KMS-11 (cell line): ENCODE measurements at regions not wholly inside any gene's neighbourhood (a gene's known extent, or its start where the extent isn't known, plus 50 kb on each side); places are given as distances from the start of the nearest gene placed in this dataset.

Source experiments
- H2AFZ ChIP-seq: fragments of 200-600 bp; sonication (generic); 2 replicates; pipeline ENCODE4 v1.6.1; 2016; ENCODE audit warnings: antibody characterized with exemption, mixed run types, low read depth
- H3K27ac ChIP-seq: fragments of 200-600 bp; sonication (generic); 2 replicates; pipeline ENCODE4 v1.6.1; 2016; ENCODE audit warnings: mild to moderate bottlenecking, mixed run types
- H3K27me3 ChIP-seq: fragments of 200-600 bp; sonication (generic); 2 replicates; pipeline ENCODE4 v1.6.1; 2017; ENCODE audit warnings: mild to moderate bottlenecking, low read depth, mixed run types, moderate library complexity; ENCODE audit not compliant: insufficient read depth
- H3K36me3 ChIP-seq: fragments of 200-600 bp; sonication (generic); 2 replicates; pipeline ENCODE4 v1.6.1; 2017; ENCODE audit warnings: mild to moderate bottlenecking, mixed run types; ENCODE audit not compliant: insufficient read depth
- H3K4me1 ChIP-seq: fragments of 200-600 bp; sonication (generic); 2 replicates; pipeline ENCODE4 v1.6.1; 2016; ENCODE audit warnings: mild to moderate bottlenecking, low read depth, mixed run types; ENCODE audit not compliant: poor library complexity, severe bottlenecking
- H3K4me2 ChIP-seq: fragments of 200-600 bp; sonication (generic); 2 replicates; pipeline ENCODE4 v1.7.0; 2016; ENCODE audit warnings: mild to moderate bottlenecking, mixed run types
- H3K4me3 ChIP-seq: fragments of 200-600 bp; sonication (generic); IDR thresholded peaks from 2 replicates; pipeline ENCODE4 v1.6.1; 2017; ENCODE audit warnings: low read depth, low read length, mixed read lengths; ENCODE audit not compliant: insufficient read depth
- H3K79me2 ChIP-seq: fragments of 200-600 bp; sonication (generic); 2 replicates; pipeline ENCODE4 v1.6.1; 2016; ENCODE audit warnings: low read depth, mixed run types; ENCODE audit not compliant: insufficient read depth
- H3K9ac ChIP-seq: fragments of 200-600 bp; sonication (generic); 2 replicates; pipeline ENCODE4 v1.6.1; 2016; ENCODE audit warnings: mild to moderate bottlenecking, mixed run types
- H4K20me1 ChIP-seq: fragments of 200-600 bp; sonication (generic); 2 replicates; pipeline ENCODE4 v1.6.1; 2016; ENCODE audit warnings: mild to moderate bottlenecking, mixed run types; ENCODE audit not compliant: insufficient read depth
- TF ChIP-seq, protein P1 (sequence below): fragments of 200-600 bp; sonication (generic); conservative IDR thresholded peaks from 2 replicates; pipeline ENCODE4 v1.6.1; 2017; ENCODE audit warnings: low read depth, mild to moderate bottlenecking, antibody characterized with exemption, low read length, moderate library complexity, mixed read lengths

GRCh38 chr6:140101818-140102217, 727.4 kb upstream of the CITED2 start:
- Histone ChIP-seq H3K27ac (no peak overlapping the region), H3K36me3 (no peaks in the 10 kb centered on the region), H3K9ac (no peak overlapping the region), H3K4me3 (no peak overlapping the region), H3K27me3 (no peaks in the 10 kb centered on the region), H2AFZ (no peak overlapping the region), H3K79me2 (no peaks in the 10 kb centered on the region), H4K20me1 (no peaks in the 10 kb centered on the region), H3K4me2 (no peak overlapping the region), H3K4me1 (no peaks in the 10 kb centered on the region)
- TF ChIP-seq, protein P1, sequence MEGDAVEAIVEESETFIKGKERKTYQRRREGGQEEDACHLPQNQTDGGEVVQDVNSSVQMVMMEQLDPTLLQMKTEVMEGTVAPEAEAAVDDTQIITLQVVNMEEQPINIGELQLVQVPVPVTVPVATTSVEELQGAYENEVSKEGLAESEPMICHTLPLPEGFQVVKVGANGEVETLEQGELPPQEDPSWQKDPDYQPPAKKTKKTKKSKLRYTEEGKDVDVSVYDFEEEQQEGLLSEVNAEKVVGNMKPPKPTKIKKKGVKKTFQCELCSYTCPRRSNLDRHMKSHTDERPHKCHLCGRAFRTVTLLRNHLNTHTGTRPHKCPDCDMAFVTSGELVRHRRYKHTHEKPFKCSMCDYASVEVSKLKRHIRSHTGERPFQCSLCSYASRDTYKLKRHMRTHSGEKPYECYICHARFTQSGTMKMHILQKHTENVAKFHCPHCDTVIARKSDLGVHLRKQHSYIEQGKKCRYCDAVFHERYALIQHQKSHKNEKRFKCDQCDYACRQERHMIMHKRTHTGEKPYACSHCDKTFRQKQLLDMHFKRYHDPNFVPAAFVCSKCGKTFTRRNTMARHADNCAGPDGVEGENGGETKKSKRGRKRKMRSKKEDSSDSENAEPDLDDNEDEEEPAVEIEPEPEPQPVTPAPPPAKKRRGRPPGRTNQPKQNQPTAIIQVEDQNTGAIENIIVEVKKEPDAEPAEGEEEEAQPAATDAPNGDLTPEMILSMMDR: no peak

DNA sequence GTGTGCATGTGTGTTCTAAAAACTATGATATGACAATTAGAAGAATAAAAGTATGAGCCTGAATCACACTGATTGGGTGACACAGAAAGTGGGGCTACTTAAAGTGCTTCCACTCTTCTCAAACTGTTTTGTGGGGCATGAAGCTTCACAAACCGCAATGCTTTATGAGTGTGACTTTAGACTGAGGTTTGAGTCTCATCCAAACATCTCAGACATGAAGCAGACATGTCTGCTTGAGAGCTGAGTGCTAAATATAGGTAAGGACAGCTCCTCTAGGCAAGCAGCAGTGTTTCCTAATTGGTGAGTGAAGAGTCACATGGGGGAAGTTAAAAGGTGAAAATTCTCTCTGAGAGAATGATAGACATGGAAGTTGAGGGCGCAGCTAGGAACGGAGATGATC, 726.9 kb upstream of the CITED2 start:
- H3K4me1 ChIP-seq: no peaks in the 10 kb centered on the region
- H2AFZ ChIP-seq: no peak overlapping the region
- no peak overlapping the region for H3K4me3 ChIP-seq
- H4K20me1 ChIP-seq: no peaks in the 10 kb centered on the region
- H3K36me3 ChIP-seq: no peaks in the 10 kb centered on the region
- H3K27me3 ChIP-seq: no peaks in the 10 kb centered on the region
- H3K4me2 ChIP-seq: no peak overlapping the region
- no peaks in the 10 kb centered on the region for H3K79me2 ChIP-seq
- TF ChIP-seq, protein P1: no peak
- no peak overlapping the region for H3K27ac ChIP-seq
- no peak overlapping the region for H3K9ac ChIP-seq

DNA sequence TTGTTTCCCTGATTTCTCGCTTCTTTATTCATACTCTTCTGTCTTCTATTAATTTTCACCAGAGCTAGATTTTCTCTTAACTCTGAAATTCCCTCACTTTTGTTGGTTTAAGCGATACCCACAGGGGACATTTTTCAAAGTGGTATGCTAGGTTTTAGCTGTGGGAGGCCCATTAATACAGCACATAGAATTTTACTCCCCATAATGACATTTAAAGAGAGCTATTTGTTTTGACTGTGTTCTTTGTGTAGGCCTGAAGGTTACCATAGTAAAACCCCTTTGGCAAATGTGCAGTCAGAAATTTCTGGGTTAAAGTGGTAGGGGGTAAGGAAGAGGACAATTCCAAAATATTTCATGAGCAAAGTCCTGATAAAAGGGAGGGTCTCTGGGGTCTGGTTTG, 721.1 kb upstream of the CITED2 start:
- H3K27me3 ChIP-seq: no peaks in the 10 kb centered on the region
- no peak overlapping the region for H3K4me3 ChIP-seq
- TF ChIP-seq, protein P1: no peak
- no peaks in the 10 kb centered on the region for H3K79me2 ChIP-seq
- no peaks in the 10 kb centered on the region for H4K20me1 ChIP-seq
- no peak overlapping the region for H3K27ac ChIP-seq
- no peak overlapping the region for H3K9ac ChIP-seq
- H2AFZ ChIP-seq: no peak overlapping the region
- no peak overlapping the region for H3K4me2 ChIP-seq
- no peaks in the 10 kb centered on the region for H3K4me1 ChIP-seq
- H3K36me3 ChIP-seq: no peaks in the 10 kb centered on the region

DNA sequence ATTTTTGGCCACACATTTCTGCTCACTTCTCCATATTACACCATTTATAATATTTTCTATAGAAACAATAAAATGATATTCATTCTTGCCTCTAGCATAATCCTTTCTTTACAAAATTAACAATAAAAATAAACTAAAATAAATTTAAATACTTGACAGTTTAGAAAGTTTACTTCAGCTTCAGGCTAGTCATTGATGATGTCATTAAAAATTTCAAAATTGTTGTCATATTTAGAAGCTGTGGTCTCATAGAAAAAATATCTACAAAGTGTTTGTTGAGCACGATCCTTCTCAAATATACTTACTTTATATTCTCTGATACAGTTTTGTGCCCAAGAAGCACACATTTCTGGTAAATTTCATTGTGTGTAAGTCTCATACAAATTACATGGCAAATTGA, 717.4 kb upstream of the CITED2 start:
- no peak overlapping the region for H3K27ac ChIP-seq
- no peaks in the 10 kb centered on the region for H3K36me3 ChIP-seq
- H2AFZ ChIP-seq: no peak overlapping the region
- H3K4me2 ChIP-seq: no peak overlapping the region
- H4K20me1 ChIP-seq: no peaks in the 10 kb centered on the region
- no peaks in the 10 kb centered on the region for H3K79me2 ChIP-seq
- H3K9ac ChIP-seq: no peak overlapping the region
- TF ChIP-seq, protein P1: no peak
- no peaks in the 10 kb centered on the region for H3K4me1 ChIP-seq
- no peaks in the 10 kb centered on the region for H3K27me3 ChIP-seq
- H3K4me3 ChIP-seq: no peak overlapping the region

DNA sequence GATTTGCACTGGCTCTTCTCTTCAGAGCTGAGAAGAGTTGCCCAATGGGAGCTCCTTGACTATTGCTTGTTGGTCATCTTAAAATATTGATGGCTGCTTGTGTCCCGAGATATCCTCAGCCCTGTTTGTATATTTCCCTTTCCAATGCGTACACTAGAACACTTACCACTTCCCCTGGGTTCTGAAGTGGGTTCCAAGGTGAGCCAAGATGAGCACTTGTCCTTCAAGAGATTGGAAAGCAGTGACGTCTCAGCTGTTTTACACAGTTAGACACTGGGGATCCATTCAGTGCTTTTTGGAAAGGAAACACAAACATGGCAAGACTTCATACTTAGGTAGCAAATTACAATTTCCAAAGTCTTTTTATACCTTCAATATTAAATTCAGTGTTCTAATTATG, 716.4 kb upstream of the CITED2 start:
- Histone ChIP-seq H3K9ac (no peak overlapping the region), H3K4me2 (no peak overlapping the region)
- TF ChIP-seq, protein P1: no peak

More for the DNA sequence above, 716.4 kb upstream of the CITED2 start:
- H3K27me3 ChIP-seq: no peaks in the 10 kb centered on the region
- no peaks in the 10 kb centered on the region for H3K36me3 ChIP-seq
- H3K79me2 ChIP-seq: no peaks in the 10 kb centered on the region
- no peak overlapping the region for H3K4me3 ChIP-seq
- H3K27ac ChIP-seq: no peak overlapping the region
- H4K20me1 ChIP-seq: no peaks in the 10 kb centered on the region
- H2AFZ ChIP-seq: no peak overlapping the region
- H3K4me1 ChIP-seq: no peaks in the 10 kb centered on the region
